ENCODE measurements at regions not wholly inside any gene's neighbourhood (a gene's known extent, or its start where the extent isn't known, plus 50 kb on each side); places are given as distances from the start of the nearest gene placed in this dataset.

DNA sequence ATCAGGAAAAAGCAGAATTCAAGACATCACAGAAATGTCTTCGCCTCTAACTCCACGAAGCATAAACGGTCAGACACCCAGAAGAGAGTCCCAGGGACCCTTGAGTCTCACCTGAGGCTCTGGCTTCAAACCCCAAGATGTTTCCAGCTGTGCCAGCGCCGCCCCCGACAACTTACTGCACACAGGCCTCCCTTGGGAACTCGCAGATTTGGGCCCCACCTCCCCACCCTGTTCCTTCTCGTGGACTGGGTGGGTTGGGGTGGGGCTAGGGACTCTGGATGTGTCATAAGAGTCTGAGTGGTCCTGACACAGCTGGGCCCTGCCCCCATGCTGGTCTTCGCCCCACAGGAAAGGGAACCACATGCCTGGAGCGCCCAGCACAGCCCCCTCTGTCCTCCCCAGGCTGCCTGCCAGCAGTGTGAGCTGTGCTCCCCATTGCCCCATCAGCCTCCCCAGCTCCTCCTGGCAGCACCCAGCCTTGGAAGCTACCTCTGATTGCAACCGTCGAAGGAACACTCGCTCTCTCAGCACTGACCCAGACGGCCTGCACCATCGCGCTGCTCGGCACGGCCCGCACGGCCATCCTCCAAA is 147.5 kb downstream of the CRYBB2 start:
- H3K4me3 ChIP-seq (ENCODE audit: low read depth in 1 of 2, low read length in 2 of 2) = no peak overlapping the region
- H3K4me1 ChIP-seq (ENCODE audit: control insufficient read depth in 1 of 2, insufficient read depth in 2 of 2, low read length in 2 of 2) = peaks cover 15 to 22% of the 10 kb centered on the region in 2 donors
- H3K36me3 ChIP-seq (ENCODE audit: control insufficient read depth in 1 of 2, insufficient read depth in 2 of 2, low read length in 2 of 2) = peaks cover 0 to 8% of the 10 kb centered on the region in 2 donors
- no peak overlapping the region for H3K27ac ChIP-seq (ENCODE audit: low read depth, low read length)
- no peaks in the 10 kb centered on the region for H3K27me3 ChIP-seq (ENCODE audit: control insufficient read depth in 1 of 2, insufficient read depth in 2 of 2, low read length in 2 of 2)
- no peak overlapping the region for H3K9ac ChIP-seq (ENCODE audit: low read depth in 1 of 2, low read length in 2 of 2)
- H3K9me3 ChIP-seq (ENCODE audit: control insufficient read depth in 1 of 2, low read length in 2 of 2) = no peaks in the 10 kb centered on the region

DNA sequence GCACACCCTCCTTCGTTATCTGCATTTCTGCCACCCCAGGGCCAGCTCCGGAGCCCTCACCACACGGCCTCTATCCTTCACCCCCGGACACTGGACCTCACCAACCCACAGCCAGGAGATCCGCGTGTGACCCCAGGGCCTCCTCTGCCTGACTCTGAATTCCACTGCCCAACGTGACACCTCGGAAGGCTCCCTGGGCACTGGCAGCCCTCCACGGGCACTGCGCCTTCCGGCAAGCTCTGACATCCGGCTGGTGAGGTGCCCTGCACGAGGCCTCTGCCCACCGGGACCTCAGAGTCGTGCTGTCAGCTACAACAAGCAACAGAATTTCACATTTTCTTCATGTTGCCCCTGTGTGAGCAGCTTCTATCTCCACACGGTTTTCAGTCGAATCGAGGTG is 148.3 kb downstream of the CRYBB2 start:
- Histone ChIP-seq H3K27ac (ENCODE audit: low read depth, low read length) (no peak overlapping the region), H3K9ac (ENCODE audit: low read depth in 1 of 2, low read length in 2 of 2) (no peak overlapping the region), H3K27me3 (ENCODE audit: control insufficient read depth in 1 of 2, insufficient read depth in 2 of 2, low read length in 2 of 2) (no peaks in the 10 kb centered on the region), H3K36me3 (ENCODE audit: control insufficient read depth in 1 of 2, insufficient read depth in 2 of 2, low read length in 2 of 2) (peaks cover 0 to 8% of the 10 kb centered on the region in 2 donors), H3K9me3 (ENCODE audit: control insufficient read depth in 1 of 2, low read length in 2 of 2) (no peaks in the 10 kb centered on the region), H3K4me1 (ENCODE audit: control insufficient read depth in 1 of 2, insufficient read depth in 2 of 2, low read length in 2 of 2) (peaks cover 15 to 22% of the 10 kb centered on the region in 2 donors), H3K4me3 (ENCODE audit: low read depth in 1 of 2, low read length in 2 of 2) (no peak overlapping the region)

DNA sequence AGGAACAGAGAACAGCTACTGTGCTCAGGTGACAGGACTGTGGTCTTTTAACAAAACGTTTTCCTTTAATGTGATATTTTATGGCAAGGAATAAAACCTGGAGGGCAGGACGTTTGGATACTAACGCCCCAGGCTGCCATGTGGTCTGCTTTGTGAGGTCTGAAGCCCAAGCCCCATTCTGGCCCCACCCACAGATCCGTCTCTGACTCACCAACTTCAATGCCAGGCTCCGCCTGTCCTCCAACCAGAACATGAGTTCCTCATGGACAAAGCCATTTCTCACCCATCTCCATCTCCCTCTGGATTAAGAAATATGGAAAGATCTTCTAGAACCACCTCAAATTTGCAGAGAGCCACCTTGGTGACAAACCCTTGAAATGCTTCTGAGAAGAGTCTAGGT is 148.8 kb downstream of the CRYBB2 start:
- Histone ChIP-seq H3K27me3 (ENCODE audit: control insufficient read depth in 1 of 2, insufficient read depth in 2 of 2, low read length in 2 of 2) (no peaks in the 10 kb centered on the region), H3K9me3 (ENCODE audit: control insufficient read depth in 1 of 2, low read length in 2 of 2) (no peaks in the 10 kb centered on the region), H3K27ac (ENCODE audit: low read depth, low read length) (no peak overlapping the region), H3K36me3 (ENCODE audit: control insufficient read depth in 1 of 2, insufficient read depth in 2 of 2, low read length in 2 of 2) (peaks cover 0 to 12% of the 10 kb centered on the region in 2 donors), H3K4me3 (ENCODE audit: low read depth in 1 of 2, low read length in 2 of 2) (no peak overlapping the region), H3K9ac (ENCODE audit: low read depth in 1 of 2, low read length in 2 of 2) (no peak overlapping the region), H3K4me1 (ENCODE audit: control insufficient read depth in 1 of 2, insufficient read depth in 2 of 2, low read length in 2 of 2) (peaks cover 15 to 22% of the 10 kb centered on the region in 2 donors)

DNA sequence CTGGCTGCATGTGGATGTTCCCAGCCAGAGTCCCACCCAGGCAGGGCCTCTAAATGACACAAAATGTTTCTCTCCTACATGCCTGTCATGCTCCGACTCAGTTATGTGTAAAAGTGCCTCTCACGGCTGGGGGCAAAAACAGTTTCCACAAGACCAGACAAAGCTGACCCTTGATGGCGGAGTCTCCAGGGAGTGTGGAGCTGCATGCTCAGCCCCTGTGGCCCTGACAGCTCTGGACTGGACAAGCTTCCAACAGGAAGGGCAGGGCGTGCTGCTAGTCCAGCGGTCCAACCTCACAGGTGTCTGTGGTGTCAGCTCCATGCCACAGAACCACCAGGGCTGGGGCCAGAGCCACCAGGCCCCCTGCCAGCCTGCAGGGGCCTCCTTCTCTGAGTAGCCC is 149.6 kb downstream of the CRYBB2 start:
- H3K4me1 ChIP-seq (ENCODE audit: control insufficient read depth in 1 of 2, insufficient read depth in 2 of 2, low read length in 2 of 2) = peaks cover 13 to 19% of the 10 kb centered on the region in 2 donors
- no peaks in the 10 kb centered on the region for H3K27me3 ChIP-seq (ENCODE audit: control insufficient read depth in 1 of 2, insufficient read depth in 2 of 2, low read length in 2 of 2)
- no peak overlapping the region for H3K9ac ChIP-seq (ENCODE audit: low read depth in 1 of 2, low read length in 2 of 2)
- peaks cover 0 to 8% of the 10 kb centered on the region in 2 donors for H3K36me3 ChIP-seq (ENCODE audit: control insufficient read depth in 1 of 2, insufficient read depth in 2 of 2, low read length in 2 of 2)
- no peaks in the 10 kb centered on the region for H3K9me3 ChIP-seq (ENCODE audit: control insufficient read depth in 1 of 2, low read length in 2 of 2)
- H3K4me3 ChIP-seq (ENCODE audit: low read depth in 1 of 2, low read length in 2 of 2) = no peak overlapping the region
- no peak overlapping the region for H3K27ac ChIP-seq (ENCODE audit: low read depth, low read length)

DNA sequence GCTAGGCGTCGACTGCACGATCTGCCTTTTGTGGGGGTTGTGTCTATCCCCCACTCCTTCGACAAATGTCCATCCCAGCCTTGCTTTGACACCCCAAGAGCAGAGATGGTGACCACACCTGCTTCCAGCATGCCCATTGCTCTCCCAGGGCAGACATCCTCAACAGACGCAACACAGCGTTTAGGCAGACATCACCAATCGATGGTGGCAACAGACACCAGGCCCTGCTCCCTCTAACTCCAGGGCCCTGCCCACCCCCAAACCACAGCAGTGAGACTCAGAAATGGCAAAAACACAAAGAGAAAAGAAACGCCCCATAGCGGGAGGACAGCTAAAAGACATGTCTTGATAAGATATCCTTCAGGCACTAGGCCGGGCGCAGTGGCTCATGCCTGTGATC is 150.9 kb downstream of the CRYBB2 start:
- H3K9ac ChIP-seq (ENCODE audit: low read depth in 1 of 2, low read length in 2 of 2) = no peak overlapping the region
- no peak overlapping the region for H3K27ac ChIP-seq (ENCODE audit: low read depth, low read length)
- peaks cover under 1 to 9% of the 10 kb centered on the region in 2 donors for H3K4me1 ChIP-seq (ENCODE audit: control insufficient read depth in 1 of 2, insufficient read depth in 2 of 2, low read length in 2 of 2)
- peaks cover 0 to 17% of the 10 kb centered on the region in 2 donors for H3K36me3 ChIP-seq (ENCODE audit: control insufficient read depth in 1 of 2, insufficient read depth in 2 of 2, low read length in 2 of 2)
- H3K9me3 ChIP-seq (ENCODE audit: control insufficient read depth in 1 of 2, low read length in 2 of 2) = no peaks in the 10 kb centered on the region
- no peaks in the 10 kb centered on the region for H3K27me3 ChIP-seq (ENCODE audit: control insufficient read depth in 1 of 2, insufficient read depth in 2 of 2, low read length in 2 of 2)
- H3K4me3 ChIP-seq (ENCODE audit: low read depth in 1 of 2, low read length in 2 of 2) = no peak overlapping the region

DNA sequence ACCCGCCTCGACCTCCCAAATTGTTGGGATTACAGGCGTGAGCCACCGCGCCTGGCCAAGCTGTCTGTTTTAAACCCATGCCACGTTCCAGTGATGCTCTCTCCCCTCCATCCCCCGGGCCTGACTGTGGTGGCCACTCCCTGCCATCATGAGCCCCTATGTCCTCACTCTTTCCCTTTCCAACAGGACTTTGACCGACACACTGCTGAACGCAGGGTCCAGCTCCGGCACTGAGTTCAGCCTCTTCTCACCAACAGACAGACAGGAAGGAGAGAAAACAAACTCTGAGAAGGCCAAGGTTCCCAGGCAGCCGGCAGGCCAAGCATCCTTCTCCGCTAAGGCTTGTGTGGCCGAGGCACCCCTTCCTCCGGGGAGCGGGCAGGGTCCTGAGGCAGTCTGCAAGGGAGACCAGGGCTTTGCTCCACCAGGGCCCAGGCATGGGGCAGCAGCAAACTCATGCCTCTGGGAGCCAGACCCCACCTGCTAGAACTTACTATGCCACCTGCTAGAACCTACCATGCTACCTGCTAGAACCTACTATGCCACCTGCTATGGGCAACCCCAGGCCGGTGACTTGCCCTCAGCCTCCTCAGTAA is 152.7 kb downstream of the CRYBB2 start:
- Histone ChIP-seq H3K27me3 (ENCODE audit: control insufficient read depth in 1 of 2, insufficient read depth in 2 of 2, low read length in 2 of 2) (no peaks in the 10 kb centered on the region), H3K27ac (ENCODE audit: low read depth, low read length) (no peak overlapping the region), H3K36me3 (ENCODE audit: control insufficient read depth in 1 of 2, insufficient read depth in 2 of 2, low read length in 2 of 2) (peaks cover 0 to 23% of the 10 kb centered on the region in 2 donors), H3K9me3 (ENCODE audit: control insufficient read depth in 1 of 2, low read length in 2 of 2) (no peaks in the 10 kb centered on the region), H3K4me3 (ENCODE audit: low read depth in 1 of 2, low read length in 2 of 2) (no peak overlapping the region), H3K9ac (ENCODE audit: low read depth in 1 of 2, low read length in 2 of 2) (no peak overlapping the region), H3K4me1 (ENCODE audit: control insufficient read depth in 1 of 2, insufficient read depth in 2 of 2, low read length in 2 of 2) (no peaks in the 10 kb centered on the region)

DNA sequence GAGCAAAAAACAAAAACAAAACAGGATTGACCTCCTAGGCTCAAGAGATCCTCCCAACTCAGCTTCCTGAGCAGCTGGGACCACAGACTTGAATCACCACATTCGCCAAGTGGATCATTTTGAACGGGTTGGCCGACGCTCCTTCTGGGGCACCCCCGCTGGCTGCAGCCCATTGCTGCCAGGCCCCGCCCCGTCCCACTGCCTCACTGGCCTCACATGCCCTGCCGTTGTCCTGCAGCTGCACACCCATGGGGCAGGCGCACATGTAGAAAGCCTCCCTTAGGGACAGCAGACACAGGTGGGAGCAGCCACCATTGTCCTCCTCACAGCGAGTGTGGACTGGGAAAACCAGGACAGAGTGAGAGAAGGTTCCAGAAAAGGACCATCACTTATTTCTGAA is 154.5 kb downstream of the CRYBB2 start:
- Histone ChIP-seq H3K27me3 (ENCODE audit: control insufficient read depth in 1 of 2, insufficient read depth in 2 of 2, low read length in 2 of 2) (no peaks in the 10 kb centered on the region), H3K9me3 (ENCODE audit: control insufficient read depth in 1 of 2, low read length in 2 of 2) (no peaks in the 10 kb centered on the region), H3K36me3 (ENCODE audit: control insufficient read depth in 1 of 2, insufficient read depth in 2 of 2, low read length in 2 of 2) (peaks cover 6 to 35% of the 10 kb centered on the region in 2 donors), H3K4me1 (ENCODE audit: control insufficient read depth in 1 of 2, insufficient read depth in 2 of 2, low read length in 2 of 2) (no peaks in the 10 kb centered on the region), H3K27ac (ENCODE audit: low read depth, low read length) (no peak overlapping the region), H3K9ac (ENCODE audit: low read depth in 1 of 2, low read length in 2 of 2) (no peak overlapping the region), H3K4me3 (ENCODE audit: low read depth in 1 of 2, low read length in 2 of 2) (no peak overlapping the region)

DNA sequence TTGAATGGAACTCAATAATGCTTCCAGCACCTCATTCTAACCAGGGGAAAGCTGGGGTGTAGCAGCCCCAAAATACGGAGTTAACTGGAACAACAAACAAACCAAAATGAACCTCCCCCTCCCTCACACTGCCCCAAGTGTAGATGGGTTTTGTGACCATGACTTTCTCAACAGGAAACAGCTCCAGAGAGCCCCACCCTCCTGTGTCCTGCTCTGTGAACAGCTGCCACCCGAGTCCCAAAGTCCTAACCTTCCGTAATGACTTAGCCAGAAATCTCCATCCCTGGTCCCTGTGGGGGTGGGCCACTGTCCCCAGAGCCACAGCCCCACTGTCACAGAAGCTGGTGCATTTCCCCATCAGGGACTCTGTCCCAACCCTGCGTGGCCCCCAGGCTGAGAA is 155.4 kb downstream of the CRYBB2 start:
- H3K4me1 ChIP-seq (ENCODE audit: control insufficient read depth in 1 of 2, insufficient read depth in 2 of 2, low read length in 2 of 2) = no peaks in the 10 kb centered on the region
- H3K36me3 ChIP-seq (ENCODE audit: control insufficient read depth in 1 of 2, insufficient read depth in 2 of 2, low read length in 2 of 2) = peaks cover 6 to 35% of the 10 kb centered on the region in 2 donors
- H3K27ac ChIP-seq (ENCODE audit: low read depth, low read length) = no peak overlapping the region

DNA sequence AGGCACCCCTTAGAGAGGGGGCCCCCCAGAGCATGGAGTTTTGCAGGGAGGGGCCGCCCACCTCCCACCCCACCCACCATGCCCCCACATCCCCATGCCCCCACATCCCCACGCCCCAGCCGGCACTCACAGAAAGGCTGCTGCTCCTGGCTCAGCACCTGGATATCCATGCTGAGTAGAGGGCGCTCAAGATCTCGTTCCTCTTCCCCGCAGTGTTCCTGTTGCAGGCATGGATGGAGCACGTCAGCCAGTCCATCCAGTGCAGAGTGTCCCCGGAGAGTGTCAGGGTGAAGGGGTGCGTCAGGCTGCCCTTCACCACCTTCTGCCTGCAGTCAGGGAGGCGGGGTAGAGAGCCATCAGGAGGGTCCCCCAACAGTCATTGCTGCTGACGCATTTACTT is 156.2 kb downstream of the CRYBB2 start:
- H3K36me3 ChIP-seq (ENCODE audit: control insufficient read depth in 1 of 2, insufficient read depth in 2 of 2, low read length in 2 of 2) = peaks cover 6 to 37% of the 10 kb centered on the region in 2 donors
- no peak overlapping the region for H3K27ac ChIP-seq (ENCODE audit: low read depth, low read length)
- no peaks in the 10 kb centered on the region for H3K27me3 ChIP-seq (ENCODE audit: control insufficient read depth in 1 of 2, insufficient read depth in 2 of 2, low read length in 2 of 2)
- no peak overlapping the region for H3K9ac ChIP-seq (ENCODE audit: low read depth in 1 of 2, low read length in 2 of 2)
- H3K9me3 ChIP-seq (ENCODE audit: control insufficient read depth in 1 of 2, low read length in 2 of 2) = no peaks in the 10 kb centered on the region
- H3K4me3 ChIP-seq (ENCODE audit: low read depth in 1 of 2, low read length in 2 of 2) = no peak overlapping the region
- H3K4me1 ChIP-seq (ENCODE audit: control insufficient read depth in 1 of 2, insufficient read depth in 2 of 2, low read length in 2 of 2) = no peaks in the 10 kb centered on the region

More for the DNA sequence above, 155.4 kb downstream of the CRYBB2 start:
- no peak overlapping the region for H3K9ac ChIP-seq (ENCODE audit: low read depth in 1 of 2, low read length in 2 of 2)
- H3K4me3 ChIP-seq (ENCODE audit: low read depth in 1 of 2, low read length in 2 of 2) = no peak overlapping the region
- H3K9me3 ChIP-seq (ENCODE audit: control insufficient read depth in 1 of 2, low read length in 2 of 2) = no peaks in the 10 kb centered on the region
- no peaks in the 10 kb centered on the region for H3K27me3 ChIP-seq (ENCODE audit: control insufficient read depth in 1 of 2, insufficient read depth in 2 of 2, low read length in 2 of 2)

DNA sequence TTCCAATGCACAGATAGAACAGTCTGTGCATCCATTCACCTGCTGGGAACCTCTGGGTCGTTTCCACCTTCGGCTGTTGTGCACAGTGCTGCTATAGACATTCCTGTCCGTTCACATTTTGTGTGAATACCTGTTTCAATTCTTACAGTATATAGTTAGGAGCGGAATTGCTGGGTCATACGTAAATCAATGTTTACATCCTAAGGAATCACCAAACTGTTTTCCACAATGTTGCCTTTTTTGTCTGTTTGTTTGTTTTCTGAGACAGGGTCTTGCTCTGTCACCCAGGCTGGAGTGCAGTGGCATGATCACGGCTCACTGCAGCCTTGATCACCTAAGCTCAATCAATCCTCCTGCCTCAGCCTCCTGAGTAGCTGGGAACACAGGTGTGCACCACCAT is 158.3 kb downstream of the CRYBB2 start:
- H3K4me1 ChIP-seq (ENCODE audit: control insufficient read depth in 1 of 2, insufficient read depth in 2 of 2, low read length in 2 of 2) = no peaks in the 10 kb centered on the region
- no peak overlapping the region for H3K27ac ChIP-seq (ENCODE audit: low read depth, low read length)
- no peak overlapping the region for H3K4me3 ChIP-seq (ENCODE audit: low read depth in 1 of 2, low read length in 2 of 2)
- H3K9me3 ChIP-seq (ENCODE audit: control insufficient read depth in 1 of 2, low read length in 2 of 2) = no peaks in the 10 kb centered on the region
- H3K27me3 ChIP-seq (ENCODE audit: control insufficient read depth in 1 of 2, insufficient read depth in 2 of 2, low read length in 2 of 2) = no peaks in the 10 kb centered on the region
- H3K9ac ChIP-seq (ENCODE audit: low read depth in 1 of 2, low read length in 2 of 2) = no peak overlapping the region
- peaks cover 6 to 32% of the 10 kb centered on the region in 2 donors for H3K36me3 ChIP-seq (ENCODE audit: control insufficient read depth in 1 of 2, insufficient read depth in 2 of 2, low read length in 2 of 2)

Data from duodenal mucosa (tissue), 2 donors.